ENCODE measurements at regions not wholly inside any gene's neighbourhood (a gene's known extent, or its start where the extent isn't known, plus 50 kb on each side); places are given as distances from the start of the nearest gene placed in this dataset.
"Not testable (repeated sequence)": the region's sequence is repeated elsewhere in the genome, so short reads cannot be mapped to it uniquely, and the experiment has no call there.

DNA sequence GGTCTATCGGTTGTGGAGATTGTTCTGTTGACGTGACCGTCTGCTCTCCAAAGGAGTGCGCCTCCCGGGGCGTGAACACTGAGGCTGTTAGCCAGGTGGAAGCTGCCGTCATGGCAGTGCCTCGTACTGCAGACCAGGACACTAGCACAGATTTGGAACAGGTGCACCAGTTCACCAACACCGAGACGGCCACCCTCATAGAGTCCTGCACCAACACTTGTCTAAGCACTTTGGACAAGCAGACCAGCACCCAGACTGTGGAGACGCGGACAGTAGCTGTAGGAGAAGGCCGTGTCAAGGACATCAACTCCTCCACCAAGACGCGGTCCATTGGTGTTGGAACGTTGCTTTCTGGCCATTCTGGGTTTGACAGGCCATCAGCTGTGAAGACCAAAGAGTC is 128.9 kb upstream of the DMRT1 start:
- no peak for DNase-seq (ENCODE audit: low read depth in 2 of 2)

DNA sequence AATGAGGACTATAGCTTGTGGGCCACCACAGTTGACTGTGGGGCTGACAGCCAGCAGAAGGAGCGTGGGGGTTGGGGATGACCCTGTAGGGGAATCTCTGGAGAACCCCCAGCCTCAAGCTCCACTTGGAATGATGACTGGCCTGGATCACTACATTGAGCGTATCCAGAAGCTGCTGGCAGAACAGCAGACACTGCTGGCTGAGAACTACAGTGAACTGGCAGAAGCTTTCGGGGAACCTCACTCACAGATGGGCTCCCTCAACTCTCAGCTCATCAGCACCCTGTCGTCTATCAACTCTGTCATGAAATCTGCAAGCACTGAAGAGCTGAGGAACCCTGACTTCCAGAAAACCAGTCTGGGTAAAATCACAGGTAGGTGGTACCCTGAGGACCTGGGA is 128.4 kb upstream of the DMRT1 start:
- DNase-seq (ENCODE audit: low read depth in 2 of 2), result no peak

DNA sequence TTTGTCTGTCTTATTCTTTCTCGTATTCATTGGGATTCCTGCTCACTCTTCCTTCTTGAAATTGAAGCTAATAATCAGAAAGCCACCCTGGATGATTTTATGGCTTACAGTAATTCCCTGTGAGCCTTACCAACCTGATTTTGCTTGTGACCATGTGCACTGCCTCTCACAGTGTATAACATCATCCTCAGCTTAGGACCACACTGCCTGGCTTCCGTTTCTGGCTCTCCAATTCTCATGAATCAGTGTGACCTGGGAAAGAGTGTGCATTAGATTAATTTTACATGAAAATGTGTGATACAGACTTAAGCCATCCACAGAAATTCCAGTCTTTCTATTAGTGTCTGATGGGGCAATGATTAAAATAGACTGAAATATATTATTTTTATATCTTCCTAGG is 126.8 kb upstream of the DMRT1 start:
- DNase-seq (ENCODE audit: low read depth in 2 of 2), result no peak

DNA sequence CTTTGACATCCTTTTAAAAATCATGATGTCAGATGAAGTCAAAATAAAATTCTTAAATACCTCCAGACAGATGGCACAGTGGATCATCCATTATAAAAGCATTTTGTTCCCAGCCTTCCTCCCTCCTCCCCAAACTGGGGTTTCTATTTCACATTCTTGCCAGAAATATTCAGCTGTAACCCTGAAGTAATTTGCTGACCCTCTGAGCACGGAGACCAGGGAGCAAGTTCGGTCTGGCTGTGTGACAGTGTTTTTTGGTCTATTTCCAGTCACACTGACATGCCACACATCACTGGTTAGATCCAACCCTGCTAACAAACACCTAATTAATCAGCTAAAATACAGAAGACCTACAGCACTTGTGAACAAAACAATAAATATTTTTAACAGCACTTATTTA is 126.2 kb upstream of the DMRT1 start:
- DNase-seq (ENCODE audit: low read depth in 2 of 2), result no peak

DNA sequence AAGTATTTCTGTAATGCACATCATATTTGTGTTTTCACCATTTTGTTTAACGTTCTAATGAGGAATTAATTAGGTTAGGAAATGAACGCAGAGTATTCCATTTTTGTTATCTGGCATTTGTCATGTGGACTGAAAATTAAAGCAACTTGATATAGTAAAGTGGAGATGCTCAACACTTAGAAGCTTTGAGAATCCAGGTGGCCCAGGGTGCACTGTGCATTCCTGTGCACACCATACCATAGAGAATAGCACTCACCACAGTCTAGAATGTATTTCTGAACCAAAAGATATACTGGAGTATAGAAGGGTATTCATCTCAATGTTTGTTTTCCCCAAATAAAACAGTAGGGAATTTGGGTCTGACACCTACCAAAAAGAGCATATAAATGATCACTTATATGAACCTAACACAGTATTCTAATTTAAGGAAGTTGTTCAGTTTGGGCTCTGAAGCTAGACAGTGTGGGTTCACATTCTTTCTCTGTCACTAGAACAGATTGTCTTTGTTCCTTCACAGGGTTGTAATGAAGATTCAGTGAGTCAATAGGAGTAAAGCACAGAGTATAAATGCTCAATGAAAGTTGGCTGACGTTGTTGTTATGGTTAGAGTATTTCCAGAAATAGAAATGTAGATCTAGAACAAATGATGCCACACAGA is 125.6 kb upstream of the DMRT1 start:
- no peak for DNase-seq (ENCODE audit: low read depth in 2 of 2)

DNA sequence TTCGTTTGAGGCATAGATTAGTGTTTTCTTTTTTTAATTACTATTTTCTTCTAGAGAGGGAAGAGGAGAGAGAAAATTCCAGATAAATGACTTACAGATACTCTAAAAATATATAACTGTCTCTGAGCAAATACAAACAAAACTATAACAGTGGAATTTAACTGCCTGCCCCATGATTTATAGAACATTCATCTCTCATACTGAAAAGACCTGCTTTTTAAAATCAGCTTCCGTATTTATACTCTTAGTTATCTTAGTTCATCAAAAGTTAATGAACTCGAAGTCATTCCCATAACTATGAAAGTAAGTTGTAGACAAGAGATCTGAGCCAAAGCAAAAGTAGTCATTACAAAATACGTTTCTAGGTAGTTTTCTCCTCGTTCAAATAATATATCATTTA is 123.8 kb upstream of the DMRT1 start:
- no peak for DNase-seq (ENCODE audit: low read depth in 2 of 2)

DNA sequence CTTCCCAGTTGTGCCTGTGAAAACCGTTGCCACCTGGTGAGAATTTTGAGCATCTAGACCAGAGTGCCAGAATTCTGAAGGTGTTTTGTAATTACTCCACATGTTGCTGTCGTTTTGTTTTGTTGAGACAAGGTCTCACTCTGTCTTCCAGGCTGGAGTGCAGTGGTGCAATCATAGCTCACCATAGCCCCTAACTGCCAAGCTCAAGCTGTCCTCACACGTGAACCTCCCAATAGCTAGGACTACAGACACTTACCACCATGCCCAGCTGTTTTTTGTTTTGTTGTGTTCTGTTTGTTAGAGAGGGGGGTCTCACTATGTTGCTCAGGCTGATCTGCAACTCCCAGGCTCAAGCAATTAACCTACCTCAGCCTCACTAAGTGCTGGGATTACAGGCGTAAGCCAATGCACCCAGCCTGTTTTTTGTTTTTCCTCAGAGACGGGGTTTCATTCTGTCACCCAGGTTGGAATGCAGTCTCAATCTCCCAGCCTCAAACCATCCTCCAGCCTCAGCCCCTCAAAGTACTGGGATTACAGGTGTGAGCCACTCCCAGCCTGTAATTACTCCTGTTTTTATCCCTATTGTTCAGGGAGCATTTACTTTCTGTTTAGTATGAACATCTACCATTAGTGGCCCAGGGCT is 121.1 kb upstream of the DMRT1 start:
- no peak for DNase-seq (ENCODE audit: low read depth in 2 of 2)

DNA sequence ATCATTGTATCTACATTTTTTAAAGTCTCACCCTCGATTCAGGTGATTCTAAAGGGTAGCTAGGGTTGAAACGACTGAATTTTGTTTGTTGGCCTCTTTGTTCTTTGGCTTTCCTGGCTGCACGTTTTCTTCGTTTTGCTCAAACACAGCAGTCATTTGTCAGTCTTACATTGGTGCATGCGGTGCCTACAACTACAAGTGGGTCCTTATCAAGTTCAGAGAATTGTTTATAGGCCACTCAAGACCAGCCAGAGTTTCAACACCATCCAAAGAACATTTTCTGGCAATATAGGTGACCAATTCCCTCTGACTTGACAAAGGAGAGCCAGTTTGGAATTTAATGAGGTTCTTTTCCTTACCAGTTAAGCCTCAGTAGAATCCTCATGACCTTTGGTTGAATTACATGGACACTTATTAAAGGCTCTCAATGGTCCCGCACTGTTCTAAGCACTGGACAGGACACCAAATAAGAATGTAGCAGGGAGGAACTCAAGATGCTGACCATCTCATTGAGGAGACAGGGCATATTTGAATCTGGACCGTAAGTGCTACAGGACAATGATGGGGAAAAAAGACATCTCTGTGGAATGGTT is 119.0 kb upstream of the DMRT1 start:
- DNase-seq (ENCODE audit: low read depth in 2 of 2), result no peak

DNA sequence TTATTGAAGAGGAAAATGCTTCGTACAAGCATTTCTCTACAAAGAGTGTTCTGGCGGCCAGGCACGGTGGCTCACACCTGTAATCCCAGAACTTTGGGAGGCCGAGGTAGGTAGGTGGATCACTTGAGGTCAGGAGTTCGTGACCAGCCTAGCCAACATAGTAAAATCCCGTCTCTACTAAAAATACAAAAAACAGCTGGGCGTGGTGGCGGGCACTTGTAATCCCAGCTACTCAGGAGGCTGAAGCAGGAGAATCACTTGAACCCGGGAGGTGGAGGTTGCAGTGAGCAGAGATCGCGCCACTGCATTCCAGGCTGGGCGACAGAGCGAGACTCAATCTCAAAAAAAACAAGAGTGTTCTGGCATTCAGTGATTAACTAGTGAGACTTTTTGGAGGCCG is 117.0 kb upstream of the DMRT1 start:
- DNase-seq (ENCODE audit: low read depth in 2 of 2), result not testable (repeated sequence)

DNA sequence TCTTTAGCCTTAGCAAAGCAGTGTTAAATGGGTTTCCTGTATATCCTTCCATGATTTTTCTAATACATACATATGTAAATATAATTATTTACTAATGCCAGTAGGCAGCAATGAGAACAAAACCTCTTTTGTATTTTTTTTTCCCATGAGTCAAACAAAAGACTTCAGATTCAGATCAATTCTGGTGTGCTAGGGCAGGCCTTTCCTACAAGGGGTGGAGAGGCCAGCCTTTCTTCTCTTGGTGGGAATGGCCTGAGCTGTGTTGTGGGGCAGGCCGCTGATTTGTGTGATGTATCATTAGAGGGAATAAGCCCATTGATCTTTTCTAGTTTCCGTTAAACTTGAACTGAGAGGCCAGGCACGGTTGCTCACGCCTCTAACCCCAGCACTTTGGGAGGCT is 115.5 kb upstream of the DMRT1 start:
- no peak for DNase-seq (ENCODE audit: low read depth in 2 of 2)

DNA sequence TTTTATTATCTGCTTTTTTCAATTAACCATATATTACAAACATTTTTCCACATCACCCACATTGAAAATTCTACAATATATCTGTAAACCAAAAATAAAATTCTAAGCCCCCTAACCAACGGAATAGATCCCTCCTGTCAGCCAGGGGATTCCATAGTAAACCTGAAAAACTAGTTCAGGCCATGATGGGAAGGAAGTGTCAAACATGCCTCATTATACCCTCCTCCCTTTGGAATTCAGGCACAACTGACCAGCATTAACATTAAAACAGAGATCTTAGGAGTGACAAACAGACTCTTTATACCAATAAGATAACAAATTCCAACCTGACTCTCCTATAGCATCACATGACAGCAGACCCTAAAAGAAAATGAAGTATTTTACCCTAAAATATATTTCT is 113.7 kb upstream of the DMRT1 start:
- no peak for DNase-seq (ENCODE audit: low read depth in 2 of 2)

DNA sequence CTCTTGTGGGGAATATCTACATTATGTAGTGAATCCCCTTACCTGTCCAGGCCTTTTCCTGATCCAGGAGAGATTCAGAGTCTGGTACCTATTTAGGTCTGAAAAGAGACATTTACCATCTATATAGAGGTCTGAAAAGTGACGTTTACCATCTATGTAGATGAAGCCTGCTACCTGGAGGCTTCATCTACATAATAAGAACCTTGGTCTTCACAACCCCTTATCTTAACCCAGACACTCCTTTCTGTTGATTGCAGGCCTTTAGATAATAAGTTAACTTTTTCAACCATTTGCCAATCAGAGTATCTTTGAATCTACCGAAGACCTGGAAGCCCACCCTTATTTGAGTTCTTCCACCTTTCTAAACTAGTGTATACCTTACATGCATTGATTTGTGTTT is 113.0 kb upstream of the DMRT1 start:
- no peak for DNase-seq (ENCODE audit: low read depth in 2 of 2)

DNA sequence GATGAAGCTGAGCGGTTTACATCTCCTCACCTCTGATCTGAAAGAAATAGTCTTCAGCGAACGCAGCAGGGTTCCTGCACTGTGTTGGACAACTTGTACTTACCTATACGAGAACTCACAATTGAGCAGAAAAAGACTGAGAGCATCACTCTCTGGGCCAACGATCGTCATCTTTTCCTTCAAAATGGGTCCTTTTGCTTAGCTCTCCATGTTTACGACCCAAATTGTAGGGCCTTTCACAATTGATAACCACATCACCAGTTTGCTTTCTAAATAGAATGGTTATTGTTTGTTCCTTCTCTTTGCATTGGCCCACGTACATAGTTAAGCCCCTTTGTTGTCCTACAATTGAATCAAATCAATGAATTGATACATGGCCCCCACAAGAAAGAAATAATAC is 110.0 kb upstream of the DMRT1 start:
- no peak for DNase-seq (ENCODE audit: low read depth in 2 of 2)

DNA sequence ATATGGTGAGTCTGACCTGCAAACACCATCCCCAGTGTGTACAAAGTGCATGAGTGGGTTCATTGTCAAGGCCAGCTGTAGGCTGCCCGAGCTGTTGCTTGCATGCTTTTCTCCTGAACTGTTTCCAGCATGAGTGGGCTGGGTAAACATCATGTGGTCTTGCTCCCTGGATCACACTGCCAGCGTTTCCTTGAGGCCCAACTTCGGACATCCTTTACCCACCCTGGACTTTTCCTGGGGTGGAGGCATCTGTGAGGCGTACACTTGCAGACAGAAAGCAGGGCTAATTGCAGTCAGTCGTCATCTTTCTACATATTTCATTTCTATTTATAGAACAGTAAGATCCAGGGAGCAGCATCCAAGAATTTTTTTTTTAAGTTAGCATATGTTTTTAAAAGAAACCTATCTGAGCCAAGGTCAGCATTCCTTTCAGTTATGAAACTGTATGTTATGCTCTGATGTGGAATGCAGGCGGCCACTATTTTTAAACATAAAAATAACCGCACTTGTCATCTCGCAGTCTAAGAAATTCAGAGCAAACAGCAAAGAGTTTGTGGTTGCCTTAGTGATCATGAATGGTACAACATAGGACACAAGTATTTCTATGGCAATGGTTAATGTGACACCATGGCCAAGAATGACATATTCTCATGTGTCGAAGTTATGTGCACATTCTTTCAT is 106.5 kb upstream of the DMRT1 start:
- no peak for DNase-seq (ENCODE audit: low read depth in 2 of 2)

DNA sequence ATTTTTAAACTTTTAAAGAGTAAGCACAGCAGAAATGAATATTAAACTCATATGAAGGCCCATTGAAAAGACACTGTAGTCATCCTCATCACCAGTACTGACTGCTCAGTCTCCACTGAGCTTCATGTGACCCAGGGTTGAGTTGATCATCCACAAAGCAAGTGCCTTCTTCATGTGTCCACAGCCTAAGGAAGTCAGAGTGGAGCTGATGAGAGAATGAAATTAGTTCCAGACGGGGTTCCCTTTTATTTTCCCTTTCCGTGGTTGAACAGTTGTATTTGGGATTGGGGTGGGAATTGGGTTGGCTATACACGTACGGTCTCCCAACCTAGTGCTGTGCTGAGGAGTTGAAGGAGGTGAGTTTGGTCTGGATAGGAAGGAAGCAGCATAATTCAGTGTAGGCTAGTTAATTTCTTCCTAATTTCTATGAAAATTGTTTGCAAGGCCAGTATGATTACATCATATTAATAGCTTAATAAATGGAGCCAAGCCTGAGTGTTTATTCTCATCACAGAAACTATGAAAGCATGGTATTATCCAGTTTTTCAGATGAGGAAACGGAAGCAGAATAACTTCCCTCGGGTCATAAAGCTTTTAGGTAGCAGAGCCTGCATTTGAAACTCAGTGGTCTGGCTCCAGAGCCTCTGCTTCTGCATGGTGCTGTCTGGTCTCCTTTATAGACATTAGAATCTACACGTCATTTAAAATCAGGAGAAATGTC is 103.9 kb upstream of the DMRT1 start:
- DNase-seq (ENCODE audit: low read depth in 2 of 2), result no peak

DNA sequence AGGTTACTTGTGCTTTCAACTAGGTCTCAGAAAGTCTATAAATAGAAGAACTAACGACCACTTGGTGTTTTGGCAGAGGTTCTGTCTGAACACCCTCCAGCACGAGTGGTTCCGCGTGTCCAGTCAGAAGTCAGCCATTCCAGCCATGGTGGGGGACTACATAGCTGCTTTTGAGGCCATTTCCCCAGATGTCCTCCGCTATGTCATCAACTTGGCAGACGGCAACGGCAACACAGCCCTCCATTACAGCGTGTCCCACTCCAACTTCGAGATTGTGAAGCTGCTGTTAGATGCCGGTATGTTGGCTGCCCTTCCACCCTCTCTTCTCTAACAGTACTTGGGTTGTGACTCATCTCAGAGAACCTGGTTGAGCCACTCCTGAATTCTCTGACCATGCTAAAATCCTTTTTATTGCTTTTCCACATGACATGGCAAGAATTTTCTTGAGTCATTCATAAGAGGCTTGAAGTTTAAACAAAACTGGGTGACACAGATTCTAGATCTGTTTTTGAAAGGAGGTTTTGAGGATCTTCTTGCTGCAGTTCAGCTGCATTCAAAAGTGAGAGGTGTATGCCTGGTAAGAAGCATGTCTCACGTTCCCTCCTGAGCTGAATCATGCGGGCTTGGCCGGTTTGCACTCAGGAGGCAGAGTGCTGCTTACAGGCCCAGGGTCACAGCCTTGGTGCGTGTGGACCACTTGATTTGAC is 103.1 kb upstream of the DMRT1 start:
- no peak for DNase-seq (ENCODE audit: low read depth in 2 of 2)

DNA sequence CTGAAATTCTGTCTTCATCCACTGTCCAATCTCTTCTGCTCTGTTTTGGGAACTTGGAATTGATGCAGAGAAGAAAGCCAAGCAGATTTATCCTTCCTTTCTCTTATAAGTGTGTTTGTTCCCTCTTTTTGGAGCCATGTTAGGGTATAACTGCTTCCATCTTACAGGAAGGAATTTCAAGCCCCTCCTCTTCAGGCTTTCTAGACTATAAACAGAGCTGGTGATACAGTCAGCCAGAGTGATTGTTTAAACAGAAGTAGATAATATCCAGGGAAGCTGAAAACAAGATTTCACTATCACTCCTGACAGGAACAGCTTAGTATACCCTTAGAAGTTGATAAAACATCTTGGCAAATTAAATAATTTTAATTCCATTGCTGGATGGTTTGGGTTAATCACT is 102.1 kb upstream of the DMRT1 start:
- DNase-seq (ENCODE audit: low read depth in 2 of 2), result no peak

DNA sequence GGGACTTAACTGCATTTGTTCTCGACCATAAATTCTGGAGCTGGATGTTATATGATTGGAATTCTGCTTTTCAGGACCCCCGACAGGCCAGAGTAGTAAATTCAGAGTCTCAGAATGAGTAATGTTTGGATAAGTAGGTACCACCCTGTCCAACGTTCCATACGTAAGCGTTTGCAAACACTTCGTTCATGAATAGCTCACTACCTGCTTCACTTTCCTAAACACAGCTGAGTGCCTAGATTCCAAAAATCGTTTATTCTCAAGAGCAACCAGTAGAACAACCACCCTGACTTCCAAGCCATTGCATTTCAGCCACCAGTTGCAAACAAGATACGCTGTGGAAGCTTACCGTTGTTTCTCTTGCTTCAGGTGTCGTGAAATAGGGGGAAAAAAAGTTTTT is 101.3 kb upstream of the DMRT1 start:
- DNase-seq (ENCODE audit: low read depth in 2 of 2), result no peak

DNA sequence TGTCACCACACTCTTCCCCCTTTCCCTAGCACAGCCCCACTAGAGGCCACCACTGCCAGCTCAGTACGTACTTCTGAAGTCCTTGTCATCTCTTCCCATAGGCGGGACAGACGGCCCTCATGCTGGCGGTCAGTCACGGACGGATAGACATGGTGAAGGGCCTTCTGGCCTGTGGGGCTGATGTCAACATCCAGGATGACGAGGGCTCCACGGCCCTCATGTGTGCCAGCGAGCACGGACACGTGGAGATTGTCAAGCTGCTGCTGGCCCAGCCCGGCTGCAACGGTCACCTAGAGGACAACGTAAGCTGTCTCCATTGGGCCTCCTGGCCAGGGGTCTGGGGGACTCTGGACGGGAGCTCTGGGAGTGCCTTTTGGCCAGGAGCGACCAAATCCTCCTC is 99.4 kb upstream of the DMRT1 start:
- no peak for DNase-seq (ENCODE audit: low read depth in 2 of 2)

DNA sequence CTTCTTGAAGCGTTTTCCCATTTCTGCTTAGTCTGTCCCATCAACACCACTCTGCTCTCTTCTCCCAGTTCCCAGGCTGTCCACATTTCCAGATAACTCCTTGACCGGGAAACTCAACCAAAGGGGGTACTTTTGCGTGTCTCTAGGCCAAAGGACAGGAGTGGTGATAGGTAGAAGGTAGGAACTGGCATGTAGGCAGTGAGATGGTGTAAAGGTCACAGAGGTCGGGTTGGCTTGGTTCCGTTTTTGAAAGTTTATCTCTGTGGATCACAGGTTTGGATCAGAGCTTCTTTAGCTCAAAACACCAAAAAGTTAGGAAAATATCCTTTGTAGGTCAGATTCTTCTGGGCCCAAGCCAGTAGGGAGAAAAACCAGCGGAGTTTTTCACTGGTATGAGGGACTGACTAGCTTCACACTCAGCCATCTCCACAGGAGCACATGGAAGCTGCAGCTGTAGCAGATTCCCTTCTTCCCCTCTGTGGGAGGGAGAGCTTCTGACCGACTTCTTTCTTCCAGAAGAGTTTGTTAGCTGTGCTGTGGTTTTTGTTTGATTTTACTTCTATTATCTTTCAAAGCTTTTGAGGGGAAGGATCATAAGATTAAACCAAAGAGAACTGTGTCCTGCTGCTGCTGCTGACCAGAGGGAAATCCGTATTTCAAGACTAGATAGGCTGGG is 98.4 kb upstream of the DMRT1 start:
- DNase-seq (ENCODE audit: low read depth in 2 of 2), result no peak

DNA sequence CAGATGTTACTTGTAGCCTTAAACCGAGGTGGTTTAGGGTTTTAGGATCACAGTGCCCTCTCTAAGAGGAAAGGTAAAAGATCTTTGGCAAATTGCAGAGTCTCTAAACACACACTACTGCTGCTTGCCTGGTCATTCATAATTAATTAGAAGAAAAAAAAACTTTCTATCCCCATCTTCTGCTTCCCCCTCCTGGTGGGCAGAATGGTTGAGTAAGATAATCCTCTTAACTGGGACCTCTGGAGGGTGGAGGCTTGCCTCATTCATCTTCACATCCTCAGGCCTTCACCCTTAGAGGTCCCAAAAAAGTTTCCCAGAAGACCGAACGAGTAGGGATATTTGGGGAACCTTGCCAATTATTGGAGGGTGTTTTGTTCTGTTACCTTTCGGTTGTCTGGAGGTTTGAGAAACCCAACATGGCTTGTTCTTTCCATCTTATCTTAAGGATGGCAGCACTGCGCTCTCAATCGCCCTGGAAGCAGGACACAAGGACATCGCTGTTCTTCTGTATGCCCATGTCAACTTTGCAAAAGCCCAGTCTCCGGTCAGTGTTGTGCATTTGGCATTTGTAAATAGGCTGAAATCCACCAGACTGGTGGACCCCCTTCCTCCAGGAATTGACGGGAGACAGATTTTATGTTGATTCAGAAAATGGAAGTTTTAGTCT is 97.3 kb upstream of the DMRT1 start:
- no peak for DNase-seq (ENCODE audit: low read depth in 2 of 2)
